Suprapubic skin (tissue), 3 donors: ENCODE measurements at regions not wholly inside any gene's neighbourhood (a gene's known extent, or its start where the extent isn't known, plus 50 kb on each side); places are given as distances from the start of the nearest gene placed in this dataset.

Experiments used
- CTCF ChIP-seq, 2 donors: fragments of 200-600 bp in 1 of 2; fragments of 450-650 bp in 1 of 2; sonication (generic) in 1 of 2; IDR thresholded peaks; one replicate each; pipeline ENCODE4 v1.5.1; 2016 to 2019; ENCODE audit warnings: antibody characterized with exemption in 2 of 2, mild to moderate bottlenecking in 1 of 2, moderate library complexity in 1 of 2
- EP300 ChIP-seq: sonication (generic); formaldehyde crosslinking; IDR thresholded peaks from one replicate; pipeline ENCODE4 v1.6.1; 2017; ENCODE audit warnings: antibody characterized with exemption
- POLR2A ChIP-seq, 2 donors: fragments of 450-650 bp; IDR thresholded peaks; one replicate each; pipeline ENCODE4 v1.6.1; 2017; ENCODE audit warnings: antibody characterized with exemption in 2 of 2, mild to moderate bottlenecking in 2 of 2, moderate library complexity in 2 of 2

- TF ChIP-seq CTCF (IDR thresholded peaks at IDR 0.05) (no peak), EP300 (no peak), POLR2A (IDR thresholded peaks at IDR 0.05) (no peak)
Measured at GRCh38 chr5:5560016-5560415, 137.5 kb downstream of the ICE1 start.
